HEK293 (cell line): ENCODE measurements at regions not wholly inside any gene's neighbourhood (a gene's known extent, or its start where the extent isn't known, plus 50 kb on each side); places are given as distances from the start of the nearest gene placed in this dataset.
A peak's percentile ranks its signal among the peaks of the same experiment; 100 is the strongest.
"Not testable (repeated sequence)": the region's sequence is repeated elsewhere in the genome, so short reads cannot be mapped to it uniquely, and the experiment has no call there.

Source experiments
- CTCF ChIA-PET: fragments of 350-600 bp; formaldehyde crosslinking; extraction: SDS; loops from one replicate; lab custom pipeline; 2021; ENCODE audit warnings: antibody characterized with exemption; lab: Yijun Ruan, JAX
- POLR2A ChIA-PET: fragments of 300-600 bp; formaldehyde crosslinking; extraction: SDS; loops from one replicate; lab custom pipeline; 2020; ENCODE audit warnings: antibody characterized with exemption, inconsistent platforms; lab: Yijun Ruan, JAX
- H3K27ac ChIP-seq: fragments of 200-500 bp; sonication (Bioruptor generic); 2 replicates; pipeline ENCODE4 v1.5.1; 2014; ENCODE audit warnings: low read depth, low read length, control low read depth, inconsistent platforms; ENCODE audit errors: extremely low read depth
- H3K36me3 ChIP-seq, 2 experiments: fragments of 200-500 bp in 1 of 2; sonication (Bioruptor generic) in 1 of 2; 1 replicate in 1 of 2; 2 replicates in 1 of 2; pipeline ENCODE4 v1.5.1; 2014 to 2017; ENCODE audit warnings: inconsistent platforms in 2 of 2, low read length in 2 of 2; ENCODE audit not compliant: control insufficient read depth in 2 of 2, insufficient read depth in 1 of 2
- H3K4me1 ChIP-seq: fragments of 200-500 bp; sonication (Bioruptor generic); 2 replicates; pipeline ENCODE4 v1.5.1; 2014; ENCODE audit warnings: mild to moderate bottlenecking, low read length, inconsistent platforms; ENCODE audit not compliant: control insufficient read depth, insufficient read depth
- H3K4me3 ChIP-seq: 2 replicates; pipeline ENCODE4 v1.5.1; 2011; ENCODE audit warnings: low read depth, mild to moderate bottlenecking, control low read depth, low read length, moderate library complexity
- H3K9me3 ChIP-seq: fragments of 200-500 bp; sonication (Bioruptor generic); 2 replicates; pipeline ENCODE4 v1.5.1; 2014; ENCODE audit warnings: low read depth, low read length, inconsistent platforms; ENCODE audit not compliant: control insufficient read depth, insufficient read depth
- BCL11A ChIP-seq: fragments of 450-650 bp; formaldehyde crosslinking; IDR thresholded peaks from 2 replicates; pipeline ENCODE4 v1.5.1; 2016; ENCODE audit warnings: low read depth, missing biosample characterization, missing genetic modification characterization
- EGR2 ChIP-seq: fragments of 450-650 bp; formaldehyde crosslinking; IDR thresholded peaks from 2 replicates; pipeline ENCODE4 v1.5.1; 2016; ENCODE audit warnings: low read depth, missing biosample characterization, missing genetic modification characterization
- SP3 ChIP-seq: fragments of 450-650 bp; formaldehyde crosslinking; IDR thresholded peaks from 2 replicates; pipeline ENCODE4 v1.5.1; 2016; ENCODE audit warnings: missing biosample characterization, missing genetic modification characterization
- SP7 ChIP-seq: fragments of 450-650 bp; formaldehyde crosslinking; IDR thresholded peaks from 2 replicates; pipeline ENCODE4 v1.5.1; 2016; ENCODE audit warnings: missing biosample characterization, missing genetic modification characterization
- TCF7L2 ChIP-seq: IDR thresholded peaks from 2 replicates; pipeline ENCODE4 v1.6.1; 2011; ENCODE audit warnings: low read depth, mild to moderate bottlenecking, inconsistent platforms, low read length, moderate library complexity, borderline replicate concordance
- YY1 ChIP-seq: fragments of 450-650 bp; formaldehyde crosslinking; IDR thresholded peaks from 2 replicates; pipeline ENCODE4 v1.5.1; 2018; ENCODE audit warnings: missing biosample characterization, missing genetic modification characterization
- ZBTB8A ChIP-seq: fragments of 450-650 bp; formaldehyde crosslinking; IDR thresholded peaks from 2 replicates; pipeline ENCODE4 v1.5.1; 2016; ENCODE audit warnings: missing biosample characterization, missing genetic modification characterization
- ZFHX2 ChIP-seq: fragments of 450-650 bp; formaldehyde crosslinking; conservative IDR thresholded peaks from 2 replicates; pipeline ENCODE4 v1.5.1; 2016; ENCODE audit warnings: missing biosample characterization, missing genetic modification characterization
- ZNF121 ChIP-seq: fragments of 450-650 bp; formaldehyde crosslinking; IDR thresholded peaks from 2 replicates; pipeline ENCODE4 v1.5.1; 2016; ENCODE audit warnings: missing biosample characterization, missing genetic modification characterization
- ZNF23 ChIP-seq: fragments of 450-650 bp; formaldehyde crosslinking; IDR thresholded peaks from 2 replicates; pipeline ENCODE4 v1.5.1; 2016; ENCODE audit warnings: missing biosample characterization, missing genetic modification characterization, borderline replicate concordance
- ZNF266 ChIP-seq: fragments of 450-650 bp; formaldehyde crosslinking; IDR thresholded peaks from 2 replicates; pipeline ENCODE4 v1.5.1; 2016; ENCODE audit warnings: missing biosample characterization, missing genetic modification characterization, low read depth
- ZNF518A ChIP-seq: fragments of 450-650 bp; formaldehyde crosslinking; conservative IDR thresholded peaks from 2 replicates; pipeline ENCODE4 v1.5.1; 2016; ENCODE audit warnings: low read depth, missing biosample characterization, missing genetic modification characterization
- ZNF76 ChIP-seq: fragments of 450-650 bp; formaldehyde crosslinking; IDR thresholded peaks from 2 replicates; pipeline ENCODE4; 2016; ENCODE audit warnings: low read depth, missing biosample characterization, missing genetic modification characterization, borderline replicate concordance
- ZNF791 ChIP-seq: fragments of 450-650 bp; formaldehyde crosslinking; IDR thresholded peaks from 2 replicates; pipeline ENCODE4 v1.5.1; 2016; ENCODE audit warnings: missing biosample characterization, missing genetic modification characterization
- ZSCAN23 ChIP-seq: fragments of 450-650 bp; formaldehyde crosslinking; IDR thresholded peaks from 2 replicates; pipeline ENCODE4 v1.5.1; 2016; ENCODE audit warnings: missing biosample characterization, missing genetic modification characterization
- TF ChIP-seq, protein P1 (sequence below): fragments of 450-650 bp; formaldehyde crosslinking; IDR thresholded peaks from 2 replicates; pipeline ENCODE4 v1.5.1; 2016; ENCODE audit warnings: missing biosample characterization, missing genetic modification characterization

DNA sequence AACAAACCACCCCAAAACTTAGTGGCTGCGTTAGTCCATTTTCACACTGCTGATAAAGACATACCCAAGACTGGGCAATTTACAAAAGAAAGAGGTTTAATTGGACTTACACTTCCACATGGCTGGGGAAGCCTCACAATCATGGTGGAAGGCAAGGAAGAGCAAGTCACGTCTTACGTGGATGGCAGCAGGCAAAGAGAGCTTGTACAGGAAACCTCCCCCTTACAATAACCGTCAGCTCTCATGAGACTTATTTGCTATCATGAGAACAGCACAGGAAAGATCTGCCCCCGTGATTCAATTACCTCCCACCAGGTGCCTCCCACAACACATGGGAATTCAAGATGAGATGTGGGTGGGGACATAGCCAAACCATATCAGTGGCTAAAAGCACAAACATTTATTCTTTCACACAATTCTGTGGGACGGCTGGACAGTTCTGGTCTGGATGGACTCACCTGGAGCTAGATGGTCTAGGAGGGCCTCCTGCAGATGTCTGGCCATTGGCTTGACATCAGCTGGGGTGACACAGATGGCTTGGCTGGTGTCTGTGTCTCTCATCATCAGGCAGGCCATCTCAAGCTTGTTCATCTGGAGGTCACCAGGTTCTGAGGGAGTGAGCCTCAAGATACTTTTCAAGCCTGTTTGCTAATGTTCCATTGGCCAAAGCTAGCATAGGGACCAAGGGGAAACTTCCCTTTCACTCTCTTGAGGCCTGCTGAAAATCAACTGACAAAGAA lies 104.1 kb downstream of the SMIM20 start:
- H3K36me3 ChIP-seq, H3K4me3 ChIP-seq, H3K27ac ChIP-seq, H3K9me3 ChIP-seq, CTCF ChIA-PET, POLR2A ChIA-PET, H3K4me1 ChIP-seq: not testable (repeated sequence)
- TF ChIP-seq ZFHX2 (tag by site-specific recombination) (peak; percentile 79), EGR2 (tag by site-specific recombination) (peak; percentile 86)

DNA sequence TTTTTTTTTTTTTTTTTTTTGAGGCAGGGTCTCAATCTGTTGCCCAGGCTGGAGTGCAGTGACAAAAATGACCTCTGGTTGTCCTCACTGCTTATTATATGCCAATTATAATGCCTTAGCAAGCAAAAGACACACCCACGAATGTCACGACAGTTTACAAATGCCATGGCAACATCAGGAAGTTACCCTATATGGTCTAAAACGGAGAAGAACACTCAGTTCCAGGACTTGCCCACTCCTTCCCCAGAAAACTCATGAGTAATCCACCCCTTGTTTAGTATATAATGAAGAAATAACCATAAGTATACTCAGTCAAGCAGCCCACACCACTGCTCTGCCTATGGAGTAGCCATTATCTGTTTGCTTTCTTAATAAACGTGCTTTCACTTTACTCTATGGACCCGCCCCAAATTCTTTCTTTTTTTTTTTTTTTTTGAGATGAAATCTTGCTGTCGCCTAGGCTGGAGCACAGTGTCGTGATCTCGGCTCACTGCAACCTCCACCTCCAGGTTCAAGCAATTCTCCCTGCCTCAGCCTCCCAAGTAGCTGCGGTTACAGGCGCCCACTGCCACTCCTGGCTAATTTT lies 106.2 kb downstream of the SMIM20 start:
- ChIA-PET CTCF (no interaction called here), POLR2A (no interaction called here)
- no peak overlapping the region for H3K27ac ChIP-seq
- no peak for TF ChIP-seq YY1
- TF ChIP-seq SP7 (tag by site-specific recombination) = no peak
- TF ChIP-seq ZNF76 (tag by site-specific recombination) = no peak
- no peak for TF ChIP-seq BCL11A (tag by site-specific recombination)
- TF ChIP-seq ZNF121 = no peak
- no peak for TF ChIP-seq ZBTB8A (tag by site-specific recombination)
- no peak for TF ChIP-seq ZNF23 (tag by site-specific recombination)
- TF ChIP-seq TCF7L2 = no peak
- TF ChIP-seq ZSCAN23 (tag by site-specific recombination) = no peak
- no peak for TF ChIP-seq ZNF266 (tag by site-specific recombination)
- TF ChIP-seq ZNF791 (tag by site-specific recombination) = no peak
- TF ChIP-seq ZNF518A (tag by site-specific recombination) = no peak
- TF ChIP-seq SP3 (tag by site-specific recombination) = no peak
- TF ChIP-seq, protein P1, sequence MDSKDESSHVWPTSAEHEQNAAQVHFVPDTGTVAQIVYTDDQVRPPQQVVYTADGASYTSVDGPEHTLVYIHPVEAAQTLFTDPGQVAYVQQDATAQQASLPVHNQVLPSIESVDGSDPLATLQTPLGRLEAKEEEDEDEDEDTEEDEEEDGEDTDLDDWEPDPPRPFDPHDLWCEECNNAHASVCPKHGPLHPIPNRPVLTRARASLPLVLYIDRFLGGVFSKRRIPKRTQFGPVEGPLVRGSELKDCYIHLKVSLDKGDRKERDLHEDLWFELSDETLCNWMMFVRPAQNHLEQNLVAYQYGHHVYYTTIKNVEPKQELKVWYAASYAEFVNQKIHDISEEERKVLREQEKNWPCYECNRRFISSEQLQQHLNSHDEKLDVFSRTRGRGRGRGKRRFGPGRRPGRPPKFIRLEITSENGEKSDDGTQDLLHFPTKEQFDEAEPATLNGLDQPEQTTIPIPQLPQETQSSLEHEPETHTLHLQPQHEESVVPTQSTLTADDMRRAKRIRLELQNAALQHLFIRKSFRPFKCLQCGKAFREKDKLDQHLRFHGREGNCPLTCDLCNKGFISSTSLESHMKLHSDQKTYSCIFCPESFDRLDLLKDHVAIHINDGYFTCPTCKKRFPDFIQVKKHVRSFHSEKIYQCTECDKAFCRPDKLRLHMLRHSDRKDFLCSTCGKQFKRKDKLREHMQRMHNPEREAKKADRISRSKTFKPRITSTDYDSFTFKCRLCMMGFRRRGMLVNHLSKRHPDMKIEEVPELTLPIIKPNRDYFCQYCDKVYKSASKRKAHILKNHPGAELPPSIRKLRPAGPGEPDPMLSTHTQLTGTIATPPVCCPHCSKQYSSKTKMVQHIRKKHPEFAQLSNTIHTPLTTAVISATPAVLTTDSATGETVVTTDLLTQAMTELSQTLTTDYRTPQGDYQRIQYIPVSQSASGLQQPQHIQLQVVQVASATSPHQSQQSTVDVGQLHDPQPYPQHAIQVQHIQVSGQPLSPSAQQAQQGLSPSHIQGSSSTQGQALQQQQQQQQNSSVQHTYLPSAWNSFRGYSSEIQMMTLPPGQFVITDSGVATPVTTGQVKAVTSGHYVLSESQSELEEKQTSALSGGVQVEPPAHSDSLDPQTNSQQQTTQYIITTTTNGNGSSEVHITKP = no peak
- H3K4me3 ChIP-seq = no peak overlapping the region
- H3K9me3 ChIP-seq = no peaks in the 10 kb centered on the region
- peaks cover 7% of the 10 kb centered on the region for H3K4me1 ChIP-seq
- H3K36me3 ChIP-seq = no peaks in the 10 kb centered on the region
